ENCODE measurements at regions not wholly inside any gene's neighbourhood (a gene's known extent, or its start where the extent isn't known, plus 50 kb on each side); places are given as distances from the start of the nearest gene placed in this dataset.

DNA sequence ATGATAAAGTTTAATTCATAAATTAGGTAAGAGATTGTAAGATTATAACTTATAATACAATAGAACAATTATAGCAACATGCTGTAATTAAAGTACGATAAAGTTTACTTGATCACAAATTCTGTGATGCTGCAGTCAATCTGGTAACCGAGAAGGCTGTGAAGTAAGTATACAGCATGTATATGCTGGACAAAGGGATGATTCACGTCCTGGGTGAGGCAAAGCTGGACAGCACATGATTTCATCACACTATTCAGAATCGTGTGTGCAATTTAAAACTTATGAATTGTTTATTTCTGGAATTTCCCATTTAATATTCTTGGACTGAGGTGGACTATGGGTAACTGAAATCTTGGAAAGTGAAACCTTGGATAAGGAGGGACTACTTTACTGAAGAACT, 522.2 kb upstream of the CNTNAP5 start:
- no peaks in the 10 kb centered on the region for H3K27me3 ChIP-seq (ENCODE audit: insufficient read depth)
- TF ChIP-seq JUND (IDR thresholded peaks at IDR 0.05) (no peak), MEF2A (IDR thresholded peaks at IDR 0.05; ENCODE audit: borderline replicate concordance, low read depth) (no peak), TAF1 (IDR thresholded peaks at IDR 0.05; ENCODE audit: borderline replicate concordance, low read depth, low read length) (no peak), RAD21 (IDR thresholded peaks at IDR 0.05; ENCODE audit: low read length) (no peak), RCOR1 (IDR thresholded peaks at IDR 0.05; ENCODE audit: low read length) (no peak), EZH2phosphoT487 (IDR thresholded peaks at IDR 0.05; ENCODE audit: borderline replicate concordance, low read depth) (no peak)
- TF ChIP-seq, protein P1, sequence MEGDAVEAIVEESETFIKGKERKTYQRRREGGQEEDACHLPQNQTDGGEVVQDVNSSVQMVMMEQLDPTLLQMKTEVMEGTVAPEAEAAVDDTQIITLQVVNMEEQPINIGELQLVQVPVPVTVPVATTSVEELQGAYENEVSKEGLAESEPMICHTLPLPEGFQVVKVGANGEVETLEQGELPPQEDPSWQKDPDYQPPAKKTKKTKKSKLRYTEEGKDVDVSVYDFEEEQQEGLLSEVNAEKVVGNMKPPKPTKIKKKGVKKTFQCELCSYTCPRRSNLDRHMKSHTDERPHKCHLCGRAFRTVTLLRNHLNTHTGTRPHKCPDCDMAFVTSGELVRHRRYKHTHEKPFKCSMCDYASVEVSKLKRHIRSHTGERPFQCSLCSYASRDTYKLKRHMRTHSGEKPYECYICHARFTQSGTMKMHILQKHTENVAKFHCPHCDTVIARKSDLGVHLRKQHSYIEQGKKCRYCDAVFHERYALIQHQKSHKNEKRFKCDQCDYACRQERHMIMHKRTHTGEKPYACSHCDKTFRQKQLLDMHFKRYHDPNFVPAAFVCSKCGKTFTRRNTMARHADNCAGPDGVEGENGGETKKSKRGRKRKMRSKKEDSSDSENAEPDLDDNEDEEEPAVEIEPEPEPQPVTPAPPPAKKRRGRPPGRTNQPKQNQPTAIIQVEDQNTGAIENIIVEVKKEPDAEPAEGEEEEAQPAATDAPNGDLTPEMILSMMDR (IDR thresholded peaks at IDR 0.05): no peak
- DNase-seq: no peak
- 26% methylated on average over 4 of the region's 4 CpGs for WGBS (ENCODE audit: low lambda C conversion rate)
- H3K4me3 ChIP-seq (ENCODE audit: low read depth in 2 of 2, low read length in 1 of 2): no peak overlapping the region
- H3K27ac ChIP-seq (ENCODE audit: low read depth in 2 of 2, low read length in 1 of 2): no peak overlapping the region
- H3K79me2 ChIP-seq (ENCODE audit: insufficient read depth): no peaks in the 10 kb centered on the region
- no peaks in the 10 kb centered on the region for H3F3A ChIP-seq (replicated peaks; ENCODE audit: insufficient read depth)
- H2AFZ ChIP-seq (ENCODE audit: low read depth): no peak overlapping the region
- no peak overlapping the region for H3K9ac ChIP-seq
- ChIA-PET CTCF (no interaction called here), POLR2A (interaction anchor here (0.6 kb wide), 1 partner anchor 1266 kb away, joined by 3 read pairs; no protein-coding TSS in a partner anchor)
- H3K4me2 ChIP-seq: no peak overlapping the region
- no peaks in the 10 kb centered on the region for H3K36me3 ChIP-seq (replicated peaks in 1 of 2; ENCODE audit: control insufficient read depth in 1 of 2, insufficient read depth in 2 of 2, low read length in 1 of 2)
- no peaks in the 10 kb centered on the region for H4K20me1 ChIP-seq (ENCODE audit: insufficient read depth)
- H3K9me3 ChIP-seq: no peaks in the 10 kb centered on the region
- no peaks in the 10 kb centered on the region for H3K9me2 ChIP-seq
- no peaks in the 10 kb centered on the region for H3K4me1 ChIP-seq (ENCODE audit: control insufficient read depth in 1 of 2, insufficient read depth in 2 of 2, low read depth in 1 of 2, low read length in 1 of 2)

DNA sequence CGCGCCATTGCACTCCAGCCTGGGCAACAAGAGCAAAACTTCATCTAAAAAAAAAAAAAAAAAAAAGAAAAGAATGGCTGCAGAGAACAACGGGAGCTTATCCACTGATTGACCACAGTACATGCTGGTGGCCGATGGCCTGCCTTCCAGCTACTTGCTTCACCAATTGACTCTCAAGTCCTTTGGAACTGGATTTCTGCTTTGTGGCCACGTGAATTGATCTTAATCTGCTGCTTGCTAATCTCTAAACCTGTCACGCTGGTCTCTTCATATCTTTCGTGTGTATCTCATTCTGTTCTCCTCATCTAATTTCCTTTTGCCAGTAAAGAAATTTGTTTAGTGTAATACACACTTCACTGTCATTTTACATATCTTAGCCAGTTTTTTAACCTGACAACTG, 512.5 kb upstream of the CNTNAP5 start:
- TF ChIP-seq RAD21 (IDR thresholded peaks at IDR 0.05; ENCODE audit: low read length) (no peak), EP300 (IDR thresholded peaks at IDR 0.05; ENCODE audit: borderline replicate concordance in 1 of 2, low read depth in 1 of 2, low read length in 1 of 2) (no peak), FOXM1 (IDR thresholded peaks at IDR 0.05; ENCODE audit: low read depth) (no peak), USF1 (IDR thresholded peaks at IDR 0.05; ENCODE audit: borderline replicate concordance, low read depth) (no peak), MXI1 (IDR thresholded peaks at IDR 0.05; ENCODE audit: low read depth, low read length) (no peak), FOSL2 (IDR thresholded peaks at IDR 0.05; ENCODE audit: borderline replicate concordance, low read depth) (no peak), POLR2AphosphoS5 (IDR thresholded peaks at IDR 0.05; ENCODE audit: low read depth, low read length) (no peak), RCOR1 (IDR thresholded peaks at IDR 0.05; ENCODE audit: low read length) (no peak), YY1 (IDR thresholded peaks at IDR 0.05; ENCODE audit: low read depth) (no peak), CHD2 (IDR thresholded peaks at IDR 0.05; ENCODE audit: low read length, partially characterized antibody) (no peak), PBX3 (IDR thresholded peaks at IDR 0.05) (no peak), RFX5 (IDR thresholded peaks at IDR 0.05; ENCODE audit: low read length) (no peak)
- TF ChIP-seq, protein P1 (IDR thresholded peaks at IDR 0.05): no peak
- TF ChIP-seq, protein P2, sequence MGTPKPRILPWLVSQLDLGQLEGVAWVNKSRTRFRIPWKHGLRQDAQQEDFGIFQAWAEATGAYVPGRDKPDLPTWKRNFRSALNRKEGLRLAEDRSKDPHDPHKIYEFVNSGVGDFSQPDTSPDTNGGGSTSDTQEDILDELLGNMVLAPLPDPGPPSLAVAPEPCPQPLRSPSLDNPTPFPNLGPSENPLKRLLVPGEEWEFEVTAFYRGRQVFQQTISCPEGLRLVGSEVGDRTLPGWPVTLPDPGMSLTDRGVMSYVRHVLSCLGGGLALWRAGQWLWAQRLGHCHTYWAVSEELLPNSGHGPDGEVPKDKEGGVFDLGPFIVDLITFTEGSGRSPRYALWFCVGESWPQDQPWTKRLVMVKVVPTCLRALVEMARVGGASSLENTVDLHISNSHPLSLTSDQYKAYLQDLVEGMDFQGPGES (IDR thresholded peaks at IDR 0.05; ENCODE audit: low read depth, low read length): no peak
- Histone ChIP-seq H3K4me2 (no peak overlapping the region), H3K36me3 (replicated peaks in 1 of 2; ENCODE audit: control insufficient read depth in 1 of 2, insufficient read depth in 2 of 2, low read length in 1 of 2) (no peaks in the 10 kb centered on the region), H3K9ac (no peak overlapping the region), H3K9me3 (no peaks in the 10 kb centered on the region), H4K20me1 (ENCODE audit: insufficient read depth) (no peaks in the 10 kb centered on the region), H3K79me2 (ENCODE audit: insufficient read depth) (no peaks in the 10 kb centered on the region), H2AFZ (ENCODE audit: low read depth) (no peak overlapping the region), H3K4me1 (ENCODE audit: control insufficient read depth in 1 of 2, insufficient read depth in 2 of 2, low read depth in 1 of 2, low read length in 1 of 2) (no peaks in the 10 kb centered on the region), H3K9me2 (no peaks in the 10 kb centered on the region), H3K27ac (ENCODE audit: low read depth in 2 of 2, low read length in 1 of 2) (no peak overlapping the region), H3K27me3 (ENCODE audit: insufficient read depth) (no peaks in the 10 kb centered on the region), H3F3A (replicated peaks; ENCODE audit: insufficient read depth) (no peaks in the 10 kb centered on the region), H3K4me3 (ENCODE audit: low read depth in 2 of 2, low read length in 1 of 2) (no peak overlapping the region)
- no peak for DNase-seq
- WGBS (ENCODE audit: low lambda C conversion rate): 31% methylated on average over 7 of the region's 7 CpGs
- POLR2A ChIA-PET: interaction anchor here (0.6 kb wide), 1 partner anchor 1212 kb away, joined by 4 read pairs; no protein-coding TSS in a partner anchor
- CTCF ChIA-PET: interaction anchor here (0.6 to 0.7 kb wide), 2 partner anchors 11 to 1616 kb away, joined by 3 read pairs; no protein-coding TSS in a partner anchor

All from SK-N-SH (cell line).